GM23248 (cell line): ENCODE measurements at regions not wholly inside any gene's neighbourhood (a gene's known extent, or its start where the extent isn't known, plus 50 kb on each side); places are given as distances from the start of the nearest gene placed in this dataset.

Experiments
- DNase-seq: peaks from one replicate; pipeline ENCODE4 v3.0.0-alpha.2; 2015
- H2AFZ ChIP-seq: fragments of 200-600 bp; sonication (generic); 2 replicates; pipeline ENCODE4 v1.6.1; 2016; ENCODE audit warnings: antibody characterized with exemption
- H3F3A ChIP-seq: fragments of 200-600 bp; sonication (generic); 2 replicates; pipeline ENCODE4 v1.6.1; 2016; ENCODE audit warnings: mild to moderate bottlenecking, antibody characterized with exemption, mixed run types; ENCODE audit not compliant: insufficient read depth
- H3K27ac ChIP-seq: fragments of 200-600 bp; sonication (generic); 2 replicates; pipeline ENCODE4 v1.5.1; 2016; ENCODE audit warnings: mild to moderate bottlenecking
- H3K27me3 ChIP-seq: fragments of 200-600 bp; sonication (generic); replicated peaks from 2 replicates; pipeline ENCODE4 v1.6.1; 2016; ENCODE audit warnings: mild to moderate bottlenecking; ENCODE audit not compliant: insufficient read depth
- H3K36me3 ChIP-seq: fragments of 200-600 bp; sonication (generic); 2 replicates; pipeline ENCODE4 v1.6.1; 2016; ENCODE audit warnings: low read depth, mild to moderate bottlenecking
- H3K4me1 ChIP-seq: fragments of 200-600 bp; sonication (generic); 2 replicates; pipeline ENCODE4 v1.6.1; 2016; ENCODE audit warnings: mild to moderate bottlenecking; ENCODE audit not compliant: insufficient read depth
- H3K4me2 ChIP-seq: fragments of 200-600 bp; sonication (generic); one replicate; pipeline ENCODE4 v1.6.1; 2016; ENCODE audit warnings: mild to moderate bottlenecking; ENCODE audit not compliant: unreplicated experiment
- H3K4me3 ChIP-seq: fragments of 200-600 bp; sonication (generic); 2 replicates; pipeline ENCODE4 v1.5.1; 2016; ENCODE audit warnings: mild to moderate bottlenecking
- H3K79me2 ChIP-seq: fragments of 200-600 bp; sonication (generic); 2 replicates; pipeline ENCODE4 v1.6.1; 2016; ENCODE audit warnings: mild to moderate bottlenecking; ENCODE audit not compliant: insufficient read depth
- H3K9ac ChIP-seq: fragments of 200-600 bp; sonication (generic); 2 replicates; pipeline ENCODE4 v1.6.1; 2016; ENCODE audit warnings: mild to moderate bottlenecking
- H3K9me2 ChIP-seq: fragments of 200-600 bp; sonication (generic); 2 replicates; pipeline ENCODE4 v1.6.1; 2016; ENCODE audit warnings: mixed run types, mild to moderate bottlenecking, moderate library complexity; ENCODE audit not compliant: insufficient read depth
- H3K9me3 ChIP-seq: fragments of 200-600 bp; sonication (generic); one replicate; pipeline ENCODE4 v1.6.1; 2017; ENCODE audit warnings: low read depth
- H4K20me1 ChIP-seq: fragments of 200-600 bp; sonication (generic); 2 replicates; pipeline ENCODE4 v1.6.0; 2016; ENCODE audit not compliant: insufficient read depth
- EZH2 ChIP-seq: fragments of 200-600 bp; sonication (generic); IDR thresholded peaks from 2 replicates; pipeline ENCODE4 v1.6.1; 2018; ENCODE audit warnings: antibody characterized with exemption, mild to moderate bottlenecking; ENCODE audit not compliant: insufficient read depth, poor library complexity, severe bottlenecking
- EZH2phosphoT487 ChIP-seq: fragments of 200-600 bp; sonication (generic); IDR thresholded peaks from 2 replicates; pipeline ENCODE4 v1.6.1; 2018; ENCODE audit warnings: antibody characterized with exemption, moderate library complexity, mild to moderate bottlenecking, low read depth; ENCODE audit not compliant: insufficient read depth
- WGBS, 2 experiments: methylation state at CpG; one replicate each; pipeline ENCODE4 v1.1.6; 2015 to 2017; ENCODE audit warnings: low lambda C conversion rate in 2 of 2, low coverage in 1 of 2; ENCODE audit errors: missing lambda C conversion rate in 2 of 2; 5-methylcytosine and 5-hydroxymethylcytosine counted together
- in situ Hi-C: fragments of 300-500 bp; cut with MboI; formaldehyde crosslinking; loops from 2 replicates; pipeline ENCODE4 v1.15.0; 2020

DNA sequence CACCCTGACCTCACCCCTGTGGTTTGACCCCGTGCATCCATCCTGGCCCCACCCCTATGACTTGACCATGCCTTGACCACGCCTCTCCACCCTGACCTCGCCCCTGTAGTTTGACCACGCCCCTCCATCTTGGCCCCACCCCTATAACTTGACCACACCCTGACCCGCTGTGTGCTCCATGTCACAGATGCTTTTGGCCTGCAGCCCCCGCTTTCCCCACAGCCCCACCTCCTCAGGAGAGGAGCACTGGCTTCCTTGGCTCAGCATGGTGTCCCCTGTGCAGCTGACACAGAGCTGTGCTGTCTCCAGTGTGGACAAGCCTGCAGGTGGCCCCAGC is 269.9 kb upstream of the SFSWAP start:
- no peak for DNase-seq
- Histone ChIP-seq H4K20me1 (no peaks in the 10 kb centered on the region), H3K27me3 (no peaks in the 10 kb centered on the region), H3K4me1 (no peaks in the 10 kb centered on the region), H2AFZ (no peak overlapping the region), H3K79me2 (no peaks in the 10 kb centered on the region), H3K9me3 (no peaks in the 10 kb centered on the region), H3K36me3 (no peaks in the 10 kb centered on the region), H3K27ac (no peak overlapping the region), H3K4me2 (no peak overlapping the region), H3K4me3 (no peak overlapping the region), H3K9me2 (no peaks in the 10 kb centered on the region), H3F3A (no peaks in the 10 kb centered on the region), H3K9ac (no peak overlapping the region)
- in situ Hi-C loops = no loop called here
- TF ChIP-seq EZH2phosphoT487 (no peak), EZH2 (no peak)
- WGBS, 2 experiments = 54 to 78% methylated on average over 5 to 6 of the region's 6 CpGs

DNA sequence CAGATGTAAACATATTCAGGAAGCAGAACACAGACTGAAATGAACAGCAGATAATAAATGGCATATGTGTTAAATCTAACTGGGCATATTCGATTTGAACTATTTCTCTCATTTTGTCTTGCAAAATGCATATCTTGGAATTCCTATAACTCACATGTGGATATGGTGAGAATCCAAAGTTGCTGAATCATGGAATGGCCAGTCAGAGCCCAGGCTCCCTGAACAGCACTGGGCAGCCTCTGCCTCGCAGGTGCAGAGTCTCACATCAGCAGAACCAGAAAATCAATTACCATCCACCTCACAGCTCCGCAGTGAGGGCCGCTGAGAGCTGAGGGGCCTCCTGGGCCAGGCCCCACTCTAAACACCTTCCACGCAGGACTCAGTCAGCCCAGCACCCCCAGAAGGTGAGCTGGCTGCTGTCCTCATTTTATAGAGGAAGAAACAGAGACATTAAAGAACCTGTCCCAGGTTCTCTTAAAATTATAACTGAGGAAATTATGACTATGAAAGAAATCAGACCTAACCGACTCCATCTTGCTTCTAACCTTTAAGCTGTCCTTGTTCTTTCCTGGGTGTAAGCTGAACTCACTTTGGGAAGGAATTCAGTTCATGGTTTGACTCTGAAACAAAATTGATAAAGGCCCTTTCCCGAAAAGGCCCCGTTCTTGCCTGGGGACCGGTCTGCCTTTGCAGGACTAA is 269.1 kb upstream of the SFSWAP start:
- Histone ChIP-seq H3K36me3 (no peaks in the 10 kb centered on the region), H3K4me2 (no peak overlapping the region), H3K27ac (no peak overlapping the region), H4K20me1 (no peaks in the 10 kb centered on the region), H3K9me3 (no peaks in the 10 kb centered on the region), H2AFZ (no peak overlapping the region), H3F3A (no peaks in the 10 kb centered on the region), H3K4me3 (no peak overlapping the region), H3K9me2 (no peaks in the 10 kb centered on the region), H3K4me1 (no peaks in the 10 kb centered on the region), H3K27me3 (no peaks in the 10 kb centered on the region), H3K79me2 (no peaks in the 10 kb centered on the region), H3K9ac (no peak overlapping the region)
- in situ Hi-C loops = no loop called here
- WGBS, 2 experiments = 56 to 63% methylated on average over 9 of the region's 9 CpGs
- TF ChIP-seq EZH2phosphoT487 = no peak
- no peak for TF ChIP-seq EZH2
- no peak for DNase-seq

DNA sequence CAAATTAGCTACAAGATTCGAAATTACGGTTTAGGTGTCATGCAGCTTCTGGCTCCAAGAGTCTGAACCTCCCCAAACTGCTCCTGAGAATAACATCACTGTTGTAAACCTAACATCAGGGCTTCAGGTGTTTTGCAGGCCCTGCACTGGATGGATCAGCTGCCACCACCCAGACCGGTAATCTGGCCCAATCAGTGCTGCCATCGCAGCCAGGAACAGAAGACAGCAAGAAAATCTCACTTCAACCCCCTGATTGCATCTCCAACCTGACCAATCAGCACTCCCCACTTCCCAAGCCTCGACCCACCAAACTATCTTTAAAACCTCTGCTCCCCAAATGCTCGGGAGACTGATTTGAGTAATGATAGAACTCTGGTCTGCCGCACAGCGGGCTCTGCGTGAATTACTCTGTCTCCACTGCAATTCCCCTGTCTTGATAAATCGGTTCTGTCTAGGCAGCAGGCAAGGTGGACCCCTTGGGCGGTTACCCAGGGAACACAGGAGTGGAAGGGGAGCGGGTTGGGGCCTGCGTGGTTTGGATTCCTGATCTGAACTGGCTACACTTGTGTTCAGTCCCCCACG is 268.5 kb upstream of the SFSWAP start:
- no peak overlapping the region for H3K4me2 ChIP-seq
- no peaks in the 10 kb centered on the region for H4K20me1 ChIP-seq
- TF ChIP-seq EZH2 = no peak
- no peak for TF ChIP-seq EZH2phosphoT487
- H3K9me3 ChIP-seq = no peaks in the 10 kb centered on the region
- H3K79me2 ChIP-seq = no peaks in the 10 kb centered on the region
- H3K27me3 ChIP-seq = no peaks in the 10 kb centered on the region
- H3K9ac ChIP-seq = no peak overlapping the region
- no peaks in the 10 kb centered on the region for H3K4me1 ChIP-seq
- H2AFZ ChIP-seq = no peak overlapping the region
- in situ Hi-C loops = no loop called here
- no peaks in the 10 kb centered on the region for H3F3A ChIP-seq
- no peak overlapping the region for H3K27ac ChIP-seq
- H3K4me3 ChIP-seq = no peak overlapping the region
- H3K36me3 ChIP-seq = no peaks in the 10 kb centered on the region
- WGBS, 2 experiments = 42 to 48% methylated on average over 14 of the region's 14 CpGs
- H3K9me2 ChIP-seq = no peaks in the 10 kb centered on the region
- DNase-seq = no peak

DNA sequence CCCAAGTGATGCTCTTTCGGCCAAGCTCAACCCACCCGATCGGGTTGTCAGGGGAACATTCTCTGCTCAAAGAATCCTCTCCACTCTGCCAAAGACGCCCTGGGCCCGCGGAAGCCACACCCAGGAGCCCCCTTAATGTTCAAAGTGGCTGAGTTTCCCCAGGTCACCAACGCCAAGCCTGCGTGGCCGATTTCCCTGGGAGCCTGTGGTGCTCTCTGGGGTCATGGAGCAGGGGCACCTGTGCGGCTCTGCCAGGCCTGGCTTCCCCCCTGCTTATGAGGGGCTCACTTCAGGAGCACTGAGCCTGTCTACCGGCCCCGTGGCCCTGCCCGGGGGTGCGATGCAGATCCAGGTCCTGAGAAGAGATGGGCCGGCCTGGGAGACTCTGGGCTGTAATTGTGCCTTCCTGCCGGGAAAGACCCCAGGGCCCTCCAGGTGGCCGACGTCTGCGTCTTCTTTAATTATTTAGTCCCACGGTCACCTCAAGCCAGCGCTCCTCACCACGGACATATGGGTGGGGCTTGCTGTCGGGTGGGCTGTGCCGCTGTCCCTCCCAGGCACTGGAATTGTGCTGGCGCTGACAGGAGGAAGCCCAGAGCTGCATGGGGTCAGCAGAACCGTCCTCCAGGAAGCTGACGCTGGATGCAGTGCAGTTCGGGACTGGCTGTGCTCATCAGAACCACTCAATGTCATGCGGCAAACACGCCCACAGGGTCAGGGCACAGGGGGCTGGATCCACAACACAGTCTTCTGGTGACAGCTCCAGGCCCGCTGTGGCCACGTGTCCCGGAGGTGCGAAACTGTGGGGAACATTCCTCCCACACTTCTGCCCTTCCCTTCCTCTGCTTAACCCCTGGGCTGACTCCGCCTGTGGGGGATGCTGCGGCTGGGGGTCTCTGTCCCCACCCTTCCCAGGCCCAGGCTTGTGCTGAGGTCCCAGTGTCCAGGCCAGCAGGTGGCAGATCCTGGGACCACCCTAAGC is 267.6 kb upstream of the SFSWAP start:
- WGBS, 2 experiments = 66 to 72% methylated on average over 34 to 36 of the region's 36 CpGs
- no peaks in the 10 kb centered on the region for H4K20me1 ChIP-seq
- in situ Hi-C loops = no loop called here

More for the DNA sequence above, 267.6 kb upstream of the SFSWAP start:
- H3K27ac ChIP-seq = no peak overlapping the region
- no peak overlapping the region for H3K4me3 ChIP-seq
- no peaks in the 10 kb centered on the region for H3K9me3 ChIP-seq
- no peak for DNase-seq
- no peak overlapping the region for H2AFZ ChIP-seq
- H3K27me3 ChIP-seq = no peaks in the 10 kb centered on the region
- H3K9me2 ChIP-seq = no peaks in the 10 kb centered on the region
- H3F3A ChIP-seq = no peaks in the 10 kb centered on the region
- H3K36me3 ChIP-seq = no peaks in the 10 kb centered on the region
- H3K9ac ChIP-seq = no peak overlapping the region
- H3K4me1 ChIP-seq = no peaks in the 10 kb centered on the region
- no peak overlapping the region for H3K4me2 ChIP-seq
- no peak for TF ChIP-seq EZH2
- TF ChIP-seq EZH2phosphoT487 = no peak
- no peaks in the 10 kb centered on the region for H3K79me2 ChIP-seq
